GM12864 (cell line): ENCODE measurements at regions not wholly inside any gene's neighbourhood (a gene's known extent, or its start where the extent isn't known, plus 50 kb on each side); places are given as distances from the start of the nearest gene placed in this dataset.

Experiments
- DNase-seq: peaks from one replicate; pipeline ENCODE4 v3.0.0-alpha.2; 2011; ENCODE audit warnings: low read depth
- H3K4me3 ChIP-seq: 2 replicates; pipeline ENCODE4 v1.5.1; 2011; ENCODE audit warnings: mild to moderate bottlenecking, low read depth, low read length, control low read depth
- CTCF ChIP-seq: IDR thresholded peaks from 2 replicates; pipeline ENCODE4 v1.5.1; 2011; ENCODE audit warnings: low read depth, mild to moderate bottlenecking, moderate library complexity, low read length, control low read depth, inconsistent platforms; ENCODE audit errors: missing control alignments

DNA sequence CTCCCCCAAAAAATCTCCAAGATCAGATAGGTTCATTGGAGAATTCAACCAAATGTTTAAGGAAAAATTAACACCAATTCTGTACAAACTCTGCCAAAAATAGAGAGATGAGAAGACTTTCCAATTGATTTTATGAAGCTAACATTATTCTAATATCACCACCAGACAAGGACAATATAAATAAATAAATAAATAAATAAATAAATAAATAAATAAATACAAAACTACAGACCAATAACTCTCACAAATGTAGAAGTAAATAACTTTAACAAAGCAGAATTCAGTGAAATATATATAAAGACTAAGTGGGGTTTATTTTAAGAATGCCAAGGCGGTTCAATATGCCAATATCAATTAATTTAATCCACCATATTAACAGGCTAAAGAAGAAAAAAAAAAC is 425.9 kb upstream of the GHITM start:
- TF ChIP-seq CTCF: no peak
- no peak overlapping the region for H3K4me3 ChIP-seq
- no peak for DNase-seq

- TF ChIP-seq CTCF: no peak
- no peak for DNase-seq
- no peak overlapping the region for H3K4me3 ChIP-seq
Observed at GRCh38 chr10:83723080-83723479, 416.2 kb upstream of the GHITM start.

GRCh38 chr10:83724471-83725241 is 414.7 kb upstream of the GHITM start:
- DNase-seq: peak; percentile 10
- no peak for TF ChIP-seq CTCF
- no peak overlapping the region for H3K4me3 ChIP-seq

GRCh38 chr10:83725567-83725966 is 413.7 kb upstream of the GHITM start:
- TF ChIP-seq CTCF: no peak

DNA sequence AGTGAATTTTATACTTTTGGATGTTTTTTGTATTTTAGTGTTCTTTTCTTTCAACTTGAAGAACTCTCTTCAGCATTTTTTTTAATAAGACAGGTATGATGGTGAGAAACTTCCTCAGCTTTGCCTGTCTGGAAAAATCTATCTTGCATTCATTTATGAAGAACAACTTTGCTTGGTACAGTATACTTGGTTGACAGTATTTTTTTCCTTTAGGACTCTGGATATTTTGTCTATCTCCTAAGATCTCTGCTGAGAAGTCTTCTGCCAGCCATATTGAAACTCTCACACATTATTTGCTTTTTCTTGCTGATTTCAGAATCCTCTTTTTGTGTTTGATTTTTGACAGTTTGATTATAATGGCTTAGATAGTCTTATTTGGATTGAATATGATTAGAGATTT is 405.0 kb upstream of the GHITM start:
- TF ChIP-seq CTCF: no peak
- H3K4me3 ChIP-seq: no peak overlapping the region
- no peak for DNase-seq

More at GRCh38 chr10:83725567-83725966, 413.7 kb upstream of the GHITM start:
- H3K4me3 ChIP-seq: no peak overlapping the region
- no peak for DNase-seq

- H3K4me3 ChIP-seq: no peak overlapping the region
- no peak for DNase-seq
- TF ChIP-seq CTCF: no peak
Observed at GRCh38 chr10:83736008-83736407, 403.3 kb upstream of the GHITM start.

GRCh38 chr10:83750604-83751003 is 388.7 kb upstream of the GHITM start:
- no peak overlapping the region for H3K4me3 ChIP-seq
- TF ChIP-seq CTCF: no peak
- DNase-seq: no peak
